NT2/D1 (cell line): ENCODE measurements at regions not wholly inside any gene's neighbourhood (a gene's known extent, or its start where the extent isn't known, plus 50 kb on each side); places are given as distances from the start of the nearest gene placed in this dataset.
"Not testable (repeated sequence)": the region's sequence is repeated elsewhere in the genome, so short reads cannot be mapped to it uniquely, and the experiment has no call there.

Experiments used
- DNase-seq: peaks from one replicate; pipeline ENCODE4 v3.0.0-alpha.2; 2011; ENCODE audit warnings: low read depth, low spot score
- H3K27me3 ChIP-seq: 2 replicates; pipeline ENCODE4 v1.6.0; 2011; ENCODE audit warnings: mild to moderate bottlenecking; ENCODE audit not compliant: insufficient read length, insufficient read depth
- H3K36me3 ChIP-seq: 2 replicates; pipeline ENCODE4 v1.6.1; 2011; ENCODE audit warnings: mild to moderate bottlenecking, low read length, mixed read lengths; ENCODE audit not compliant: insufficient read depth, insufficient read length
- H3K4me1 ChIP-seq: 2 replicates; pipeline ENCODE4 v1.5.1; 2011; ENCODE audit not compliant: insufficient read depth, insufficient read length
- H3K4me3 ChIP-seq: 2 replicates; pipeline ENCODE4 v1.5.1; 2011; ENCODE audit warnings: low read depth; ENCODE audit not compliant: insufficient read length
- H3K9ac ChIP-seq: 2 replicates; pipeline ENCODE4 v1.6.0; 2011; ENCODE audit warnings: low read depth; ENCODE audit not compliant: insufficient read length
- H3K9me3 ChIP-seq: 2 replicates; pipeline ENCODE4 v1.5.1; 2011; ENCODE audit warnings: mild to moderate bottlenecking, low read length; ENCODE audit not compliant: insufficient read depth
- SUZ12 ChIP-seq: IDR thresholded peaks from 2 replicates; pipeline ENCODE4 v1.6.1; 2011; ENCODE audit not compliant: insufficient read length, insufficient read depth; ENCODE audit errors: extremely low read depth
- YY1 ChIP-seq: IDR thresholded peaks from 2 replicates; pipeline ENCODE4 v1.6.1; 2011; ENCODE audit not compliant: insufficient read length, insufficient read depth
- ZNF274 ChIP-seq: IDR thresholded peaks from 2 replicates; pipeline ENCODE4 v1.6.1; 2011; ENCODE audit warnings: mild to moderate bottlenecking, low read depth, low read length

GRCh38 chr20:61099806-61100205 lies 152.3 kb upstream of the CDH4 start:
- peaks cover 12% of the 10 kb centered on the region for H3K9me3 ChIP-seq
- no peak overlapping the region for H3K9ac ChIP-seq
- H3K4me3 ChIP-seq = no peak overlapping the region
- H3K36me3 ChIP-seq = no peaks in the 10 kb centered on the region
- no peaks in the 10 kb centered on the region for H3K4me1 ChIP-seq
- H3K27me3 ChIP-seq = peaks cover 92% of the 10 kb centered on the region
- no peak for TF ChIP-seq SUZ12
- TF ChIP-seq ZNF274 = no peak
- no peak for TF ChIP-seq YY1
- DNase-seq = no peak

GRCh38 chr20:61100489-61100888 lies 151.6 kb upstream of the CDH4 start:
- peaks cover 2% of the 10 kb centered on the region for H3K4me1 ChIP-seq

GRCh38 chr20:61101321-61101720 lies 150.7 kb upstream of the CDH4 start:
- not testable (repeated sequence) for H3K4me1 ChIP-seq, H3K9ac ChIP-seq, H3K9me3 ChIP-seq, DNase-seq, H3K4me3 ChIP-seq, H3K36me3 ChIP-seq
- H3K27me3 ChIP-seq = peaks cover 92% of the 10 kb centered on the region

More at GRCh38 chr20:61100489-61100888, 151.6 kb upstream of the CDH4 start:
- H3K9ac ChIP-seq = no peak overlapping the region
- no peak for TF ChIP-seq SUZ12
- no peak for TF ChIP-seq ZNF274
- TF ChIP-seq YY1 = no peak
- peaks cover 10% of the 10 kb centered on the region for H3K9me3 ChIP-seq
- peaks cover 92% of the 10 kb centered on the region for H3K27me3 ChIP-seq
- H3K4me3 ChIP-seq = no peak overlapping the region
- H3K36me3 ChIP-seq = no peaks in the 10 kb centered on the region
- DNase-seq = no peak

GRCh38 chr20:61104232-61104631 lies 147.8 kb upstream of the CDH4 start:
- TF ChIP-seq SUZ12 = no peak
- no peak for TF ChIP-seq ZNF274
- no peak for TF ChIP-seq YY1
- Histone ChIP-seq H3K9me3 (no peaks in the 10 kb centered on the region), H3K27me3 (peaks cover 93% of the 10 kb centered on the region), H3K9ac (no peak overlapping the region), H3K36me3 (no peaks in the 10 kb centered on the region), H3K4me1 (peaks cover 9% of the 10 kb centered on the region), H3K4me3 (no peak overlapping the region)
- no peak for DNase-seq

GRCh38 chr20:61105395-61105794 lies 146.7 kb upstream of the CDH4 start:
- Histone ChIP-seq H3K27me3 (peaks cover 93% of the 10 kb centered on the region), H3K9ac (no peak overlapping the region), H3K4me3 (no peak overlapping the region), H3K9me3 (no peaks in the 10 kb centered on the region), H3K4me1 (peaks cover 9% of the 10 kb centered on the region), H3K36me3 (no peaks in the 10 kb centered on the region)
- TF ChIP-seq YY1 = no peak
- no peak for TF ChIP-seq SUZ12
- no peak for TF ChIP-seq ZNF274
- DNase-seq = no peak

- Histone ChIP-seq H3K27me3 (peaks cover 95% of the 10 kb centered on the region), H3K36me3 (no peaks in the 10 kb centered on the region), H3K4me1 (peaks cover 9% of the 10 kb centered on the region), H3K4me3 (no peak overlapping the region), H3K9me3 (no peaks in the 10 kb centered on the region), H3K9ac (no peak overlapping the region)
- no peak for DNase-seq
- no peak for TF ChIP-seq YY1
- TF ChIP-seq SUZ12 = no peak
- TF ChIP-seq ZNF274 = no peak
These were observed 145.6 kb upstream of the CDH4 start for GRCh38 chr20:61106438-61106837.

- Histone ChIP-seq H3K9ac (no peak overlapping the region), H3K4me1 (peaks cover 9% of the 10 kb centered on the region), H3K4me3 (no peak overlapping the region), H3K9me3 (no peaks in the 10 kb centered on the region; the same call in 1 of the 2 replicates), H3K27me3 (peaks cover 100% of the 10 kb centered on the region), H3K36me3 (no peaks in the 10 kb centered on the region)
- TF ChIP-seq ZNF274 = no peak
- TF ChIP-seq YY1 = no peak
- no peak for TF ChIP-seq SUZ12
- no peak for DNase-seq
These were observed 142.7 kb upstream of the CDH4 start for GRCh38 chr20:61109221-61109805.

- no peaks in the 10 kb centered on the region for H3K4me1 ChIP-seq
- DNase-seq = no peak
- H3K9ac ChIP-seq = no peak overlapping the region
- no peak overlapping the region for H3K4me3 ChIP-seq
- no peaks in the 10 kb centered on the region for H3K36me3 ChIP-seq
- H3K27me3 ChIP-seq = peaks cover 99% of the 10 kb centered on the region
- TF ChIP-seq YY1 (no peak), SUZ12 (no peak), ZNF274 (no peak)
- H3K9me3 ChIP-seq = no peaks in the 10 kb centered on the region; the same call in 1 of the 2 replicates
These were observed 139.5 kb upstream of the CDH4 start for GRCh38 chr20:61112515-61112914.
